Fibroblast of mammary gland (primary cell): ENCODE measurements at regions not wholly inside any gene's neighbourhood (a gene's known extent, or its start where the extent isn't known, plus 50 kb on each side); places are given as distances from the start of the nearest gene placed in this dataset.

Source experiments
- DNase-seq: peaks from one replicate; pipeline ENCODE4 v3.0.0-alpha.2; 2010; ENCODE audit warnings: low read depth
- H3K4me3 ChIP-seq: 2 replicates; pipeline ENCODE4 v1.5.1; 2011; ENCODE audit warnings: low read depth, mild to moderate bottlenecking, low read length, moderate library complexity; ENCODE audit not compliant: control insufficient read depth
- TF ChIP-seq, protein P1 (sequence below): conservative IDR thresholded peaks from 2 replicates; pipeline ENCODE4 v1.5.1; 2011; ENCODE audit warnings: low read depth, low read length, inconsistent platforms; ENCODE audit not compliant: control insufficient read depth, insufficient read depth

DNA sequence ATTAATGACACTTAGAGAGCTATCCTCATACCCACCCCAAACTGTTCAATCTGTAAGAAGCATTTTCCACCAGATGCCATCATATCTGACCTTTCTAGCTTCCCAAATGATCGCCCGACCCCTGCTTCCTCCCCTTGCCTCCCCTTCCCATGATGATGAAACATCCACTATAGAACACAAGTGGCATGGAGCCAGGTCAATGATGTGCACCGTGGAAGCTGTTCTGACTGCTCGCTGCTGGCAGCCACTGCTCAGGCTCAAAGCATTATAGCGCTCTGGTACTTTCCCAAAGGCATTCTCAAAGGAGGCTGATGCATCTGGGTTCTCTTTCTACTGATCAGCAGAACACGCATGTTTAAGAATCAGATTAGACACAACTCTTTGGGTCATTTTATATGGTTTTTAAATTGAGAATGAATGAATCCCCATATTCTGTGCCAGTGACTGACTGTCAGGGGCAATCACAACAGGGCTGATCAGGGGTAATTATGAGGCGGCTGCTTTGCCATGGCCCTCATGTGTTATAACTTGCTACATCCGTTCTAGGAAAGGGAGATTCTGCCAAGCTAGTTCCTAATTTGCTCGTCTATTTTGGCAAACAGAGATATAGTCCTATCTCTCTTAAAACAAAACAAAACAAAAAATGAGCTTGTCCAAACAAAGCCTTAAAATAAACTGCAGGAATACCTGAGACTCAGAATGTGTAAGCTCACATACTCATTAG, 343.7 kb downstream of the ENC1 start:
- TF ChIP-seq, protein P1, sequence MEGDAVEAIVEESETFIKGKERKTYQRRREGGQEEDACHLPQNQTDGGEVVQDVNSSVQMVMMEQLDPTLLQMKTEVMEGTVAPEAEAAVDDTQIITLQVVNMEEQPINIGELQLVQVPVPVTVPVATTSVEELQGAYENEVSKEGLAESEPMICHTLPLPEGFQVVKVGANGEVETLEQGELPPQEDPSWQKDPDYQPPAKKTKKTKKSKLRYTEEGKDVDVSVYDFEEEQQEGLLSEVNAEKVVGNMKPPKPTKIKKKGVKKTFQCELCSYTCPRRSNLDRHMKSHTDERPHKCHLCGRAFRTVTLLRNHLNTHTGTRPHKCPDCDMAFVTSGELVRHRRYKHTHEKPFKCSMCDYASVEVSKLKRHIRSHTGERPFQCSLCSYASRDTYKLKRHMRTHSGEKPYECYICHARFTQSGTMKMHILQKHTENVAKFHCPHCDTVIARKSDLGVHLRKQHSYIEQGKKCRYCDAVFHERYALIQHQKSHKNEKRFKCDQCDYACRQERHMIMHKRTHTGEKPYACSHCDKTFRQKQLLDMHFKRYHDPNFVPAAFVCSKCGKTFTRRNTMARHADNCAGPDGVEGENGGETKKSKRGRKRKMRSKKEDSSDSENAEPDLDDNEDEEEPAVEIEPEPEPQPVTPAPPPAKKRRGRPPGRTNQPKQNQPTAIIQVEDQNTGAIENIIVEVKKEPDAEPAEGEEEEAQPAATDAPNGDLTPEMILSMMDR, result no peak
- peak; percentile 64 for DNase-seq
- H3K4me3 ChIP-seq, result no peak overlapping the region

DNA sequence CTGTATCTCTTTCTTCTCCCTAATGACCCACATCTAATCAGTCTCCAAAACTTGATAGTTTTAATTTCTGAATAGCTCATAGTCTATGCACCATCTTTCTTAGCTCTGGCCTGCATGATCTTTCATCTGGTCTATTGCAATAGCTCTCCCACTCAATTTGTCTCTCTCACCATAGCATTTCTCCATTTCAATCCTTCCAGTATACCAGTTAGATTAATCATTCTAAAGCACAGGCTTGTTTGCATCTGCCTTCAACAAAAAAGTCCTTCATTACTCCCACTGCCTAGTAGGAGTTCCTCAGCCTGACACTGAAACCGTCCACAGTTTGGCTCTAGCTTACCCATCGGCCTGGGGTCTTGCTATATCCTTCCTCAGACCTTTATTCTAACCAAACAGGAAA, 344.9 kb downstream of the ENC1 start:
- no peak overlapping the region for H3K4me3 ChIP-seq
- TF ChIP-seq, protein P1, result no peak

DNA sequence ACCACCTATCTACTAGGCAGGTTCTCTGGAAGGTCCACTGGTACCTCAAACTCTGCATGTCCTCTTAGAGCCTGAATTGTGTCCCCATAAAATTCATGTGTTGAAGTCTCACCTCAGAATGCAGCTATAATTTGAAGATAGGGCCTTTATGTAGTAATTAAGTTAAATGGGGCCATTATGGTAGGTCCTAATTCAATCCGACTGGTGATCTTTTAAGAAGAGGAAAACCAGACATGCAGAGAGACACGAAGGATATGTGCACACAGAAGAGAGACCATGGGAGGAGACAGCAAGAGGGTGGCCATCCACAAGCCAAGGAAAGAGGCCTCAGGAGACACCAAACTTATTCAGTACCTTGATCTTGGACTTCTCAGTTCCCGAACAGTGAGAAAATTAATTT, 345.4 kb downstream of the ENC1 start:
- DNase-seq, result no peak
- H3K4me3 ChIP-seq, result no peak overlapping the region
- TF ChIP-seq, protein P1, result no peak

More for the DNA sequence above, 344.9 kb downstream of the ENC1 start:
- DNase-seq, result no peak

DNA sequence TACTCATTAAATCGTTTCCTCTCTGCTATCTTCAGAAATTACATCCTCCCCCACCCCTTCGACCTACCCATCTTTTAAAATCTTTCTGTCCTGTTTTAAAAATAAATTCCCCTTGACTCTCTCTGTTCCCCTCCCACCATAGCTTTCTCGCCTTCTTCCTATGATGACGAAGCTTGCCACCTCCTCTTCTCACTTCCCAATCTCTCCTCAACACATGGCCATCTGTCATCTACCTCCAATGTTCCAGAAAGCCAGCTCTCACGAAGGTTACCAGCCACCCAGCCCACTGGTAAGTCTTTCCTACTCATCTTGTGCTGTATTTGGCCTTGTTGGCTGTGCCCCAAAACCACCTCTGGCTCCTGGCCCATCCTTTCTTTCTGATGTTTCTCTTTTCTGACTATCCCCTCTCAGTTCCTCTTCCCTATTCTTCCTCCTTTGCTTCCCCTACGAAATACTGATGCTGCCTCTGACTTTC, 346.3 kb downstream of the ENC1 start:
- peak; percentile 51 for DNase-seq
- H3K4me3 ChIP-seq, result no peak overlapping the region
- TF ChIP-seq, protein P1, result no peak

DNA sequence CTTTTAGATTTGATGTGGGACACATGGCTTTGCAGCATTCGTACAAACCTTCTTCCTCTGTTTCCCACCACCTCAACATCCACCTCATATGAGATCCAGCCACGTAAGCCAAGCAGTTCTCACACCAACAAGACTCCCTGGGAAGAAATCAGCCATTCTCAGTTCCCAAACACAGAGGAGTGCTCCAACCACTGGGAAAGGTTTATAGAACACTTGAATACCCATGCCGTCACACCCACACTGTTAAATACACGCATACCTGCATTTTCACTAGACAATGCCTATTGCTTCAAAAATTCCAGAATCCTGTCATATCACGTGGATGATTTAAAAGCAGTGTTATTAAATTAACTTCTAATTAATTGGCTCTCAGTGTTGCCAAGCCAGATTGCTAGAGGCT, 347.3 kb downstream of the ENC1 start:
- DNase-seq, result no peak
- TF ChIP-seq, protein P1, result no peak
- no peak overlapping the region for H3K4me3 ChIP-seq

DNA sequence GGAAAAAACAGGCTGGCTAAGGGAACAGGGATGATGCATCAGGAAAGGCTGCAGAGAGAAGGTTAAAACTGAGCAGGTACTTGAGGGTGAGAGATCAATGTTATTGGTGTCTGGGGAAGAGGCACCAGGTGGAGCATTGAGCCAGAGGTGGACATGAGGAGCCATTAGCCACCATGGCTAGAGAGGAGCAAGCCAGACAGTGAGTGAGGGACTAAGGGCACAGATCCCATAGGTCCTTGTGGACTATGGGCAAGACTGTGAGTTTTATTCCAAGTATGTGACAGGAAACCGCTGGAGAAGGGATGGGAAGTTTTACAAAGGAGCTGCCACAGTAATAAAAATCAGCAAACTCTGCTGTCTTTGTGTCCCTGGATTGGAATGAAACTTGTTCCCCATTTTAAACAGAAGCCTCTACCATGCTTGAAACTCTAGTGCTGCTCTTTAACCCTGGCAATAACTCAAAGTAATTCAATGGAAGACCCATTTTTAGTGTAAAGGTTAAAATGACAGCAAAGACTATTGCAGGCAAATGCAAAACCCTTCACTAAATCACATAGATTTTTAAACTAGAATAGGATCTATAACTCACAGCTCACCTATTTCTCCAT, 349.8 kb downstream of the ENC1 start:
- DNase-seq, result no peak
- H3K4me3 ChIP-seq, result no peak overlapping the region
- TF ChIP-seq, protein P1, result no peak
